OCI-LY3 (cell line): ENCODE measurements at regions not wholly inside any gene's neighbourhood (a gene's known extent, or its start where the extent isn't known, plus 50 kb on each side); places are given as distances from the start of the nearest gene placed in this dataset.

Experiments used
- H2AFZ ChIP-seq: fragments of 200-600, 300-600 bp; shearing (Covaris generic); 2 replicates; pipeline ENCODE4 v1.6.0; 2014; ENCODE audit warnings: antibody characterized with exemption, low read depth, low read length
- H3K27ac ChIP-seq: fragments of 200-600, 300-600 bp; sonication (generic); 2 replicates; pipeline ENCODE4 v1.5.1; 2014; ENCODE audit warnings: mild to moderate bottlenecking, low read length, moderate library complexity, mixed read lengths
- H3K27me3 ChIP-seq: fragments of 200-600, 300-600 bp; sonication (generic); 2 replicates; pipeline ENCODE4 v1.6.1; 2014; ENCODE audit warnings: low read depth, low read length, mixed read lengths
- H3K36me3 ChIP-seq: fragments of 200-600, 300-600 bp; sonication (generic); replicated peaks from 2 replicates; pipeline ENCODE3; 2014; ENCODE audit warnings: low read depth, low read length, mixed read lengths
- H3K4me1 ChIP-seq: fragments of 300-600, 200-600 bp; sonication (generic); 2 replicates; pipeline ENCODE4 v1.6.1; 2014; ENCODE audit warnings: low read length, mixed read lengths
- H3K4me2 ChIP-seq: fragments of 200-600, 300-600 bp; sonication (generic); 2 replicates; pipeline ENCODE4 v1.6.1; 2014; ENCODE audit warnings: low read length, mixed read lengths
- H3K4me3 ChIP-seq: fragments of 300-600, 200-600 bp; sonication (generic); 2 replicates; pipeline ENCODE4 v1.5.1; 2014; ENCODE audit warnings: antibody characterized with exemption, mild to moderate bottlenecking, low read length, moderate library complexity
- H3K79me2 ChIP-seq: fragments of 300-600, 200-600 bp; shearing (Covaris generic); 2 replicates; pipeline ENCODE4 v1.6.1; 2014; ENCODE audit warnings: mild to moderate bottlenecking, low read length, mixed read lengths
- H3K9ac ChIP-seq: fragments of 300-600, 200-600 bp; shearing (Covaris generic); 2 replicates; pipeline ENCODE4 v1.6.0; 2014; ENCODE audit warnings: mild to moderate bottlenecking, low read length, moderate library complexity
- H3K9me3 ChIP-seq: fragments of 200-600, 300-600 bp; shearing (Covaris generic); 2 replicates; pipeline ENCODE4 v1.6.1; 2014; ENCODE audit warnings: low read length, mixed read lengths; ENCODE audit not compliant: insufficient read depth
- H4K20me1 ChIP-seq: fragments of 200-600, 300-600 bp; sonication (generic); 2 replicates; pipeline ENCODE4 v1.6.1; 2016; ENCODE audit warnings: low read length, mixed read lengths; ENCODE audit not compliant: insufficient read depth
- EZH2phosphoT487 ChIP-seq: fragments of 200-600 bp; shearing (Covaris generic); IDR thresholded peaks from 2 replicates; pipeline ENCODE4 v1.6.1; 2018; ENCODE audit warnings: antibody characterized with exemption, mixed run types, low read depth
- TF ChIP-seq, protein P1 (sequence below): fragments of 200-600, 300-600 bp; sonication (generic); IDR thresholded peaks from 2 replicates; pipeline ENCODE4 v1.5.1; 2014; ENCODE audit warnings: antibody characterized with exemption, low read length, low read depth

DNA sequence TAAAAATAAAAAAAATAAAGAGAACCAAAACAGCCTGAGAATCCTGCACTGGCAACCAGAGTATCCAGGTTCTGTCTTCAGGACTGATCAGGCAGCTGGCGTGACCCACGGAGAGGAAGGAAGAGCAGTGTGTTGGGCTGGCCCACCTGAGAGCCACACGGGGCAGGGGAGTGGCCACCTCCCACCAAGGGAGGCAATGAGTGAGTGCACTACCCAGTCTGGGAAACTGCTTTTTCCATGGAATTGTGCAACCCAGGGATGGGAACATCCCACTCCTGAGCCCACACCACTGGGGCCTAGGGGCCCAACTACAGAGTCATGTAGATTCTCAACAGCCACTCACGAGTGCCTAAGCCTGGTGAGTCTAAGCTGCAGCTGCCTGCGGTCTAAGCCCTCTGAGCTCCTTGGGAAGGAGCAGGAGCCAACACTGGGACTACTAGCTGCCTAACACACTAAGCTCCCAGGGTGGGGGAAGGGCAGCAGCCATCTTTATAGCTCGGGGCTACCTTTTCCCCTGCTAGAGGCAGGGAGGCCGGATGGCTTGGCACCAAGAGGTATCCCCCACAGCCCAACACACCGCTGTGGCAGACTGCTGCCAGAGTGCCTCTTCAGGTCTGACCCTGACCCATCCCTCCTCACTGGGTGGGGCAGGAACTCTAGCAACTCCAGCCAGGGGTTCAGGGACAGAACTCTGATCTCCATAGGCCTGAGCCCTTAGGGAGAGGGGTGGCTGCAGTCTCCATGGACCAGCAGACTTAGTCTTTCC lies 610.9 kb downstream of the RERGL start:
- Histone ChIP-seq H3K27me3 (no peaks in the 10 kb centered on the region), H3K79me2 (no peaks in the 10 kb centered on the region)

DNA sequence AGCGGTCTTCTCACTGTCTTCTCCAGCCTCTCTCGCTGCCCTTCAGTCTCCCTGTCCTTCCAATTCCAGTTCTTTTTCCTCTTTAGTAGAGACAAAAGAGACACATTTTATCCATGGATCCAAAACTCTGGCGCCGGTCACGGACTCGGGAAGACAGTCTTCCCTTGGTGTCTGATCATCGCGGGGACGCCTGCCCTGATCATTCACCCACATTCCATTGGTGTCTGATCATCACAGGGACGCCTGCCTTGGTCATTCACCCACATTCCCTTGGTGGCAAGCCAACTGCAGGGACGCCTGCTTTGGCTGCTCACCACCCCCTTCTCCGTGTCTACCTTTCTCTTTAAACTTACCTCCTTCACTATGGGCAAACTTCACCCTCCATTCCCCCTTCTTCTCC lies 619.5 kb downstream of the RERGL start:
- no peak overlapping the region for H3K4me2 ChIP-seq
- H3K79me2 ChIP-seq, result no peaks in the 10 kb centered on the region
- H3K27me3 ChIP-seq, result no peaks in the 10 kb centered on the region
- H3K9me3 ChIP-seq, result no peaks in the 10 kb centered on the region
- H4K20me1 ChIP-seq, result no peaks in the 10 kb centered on the region
- no peak overlapping the region for H3K4me3 ChIP-seq
- no peaks in the 10 kb centered on the region for H3K4me1 ChIP-seq
- no peak overlapping the region for H3K27ac ChIP-seq
- no peak overlapping the region for H3K9ac ChIP-seq
- H3K36me3 ChIP-seq, result no peaks in the 10 kb centered on the region
- TF ChIP-seq EZH2phosphoT487, result no peak
- TF ChIP-seq, protein P1, sequence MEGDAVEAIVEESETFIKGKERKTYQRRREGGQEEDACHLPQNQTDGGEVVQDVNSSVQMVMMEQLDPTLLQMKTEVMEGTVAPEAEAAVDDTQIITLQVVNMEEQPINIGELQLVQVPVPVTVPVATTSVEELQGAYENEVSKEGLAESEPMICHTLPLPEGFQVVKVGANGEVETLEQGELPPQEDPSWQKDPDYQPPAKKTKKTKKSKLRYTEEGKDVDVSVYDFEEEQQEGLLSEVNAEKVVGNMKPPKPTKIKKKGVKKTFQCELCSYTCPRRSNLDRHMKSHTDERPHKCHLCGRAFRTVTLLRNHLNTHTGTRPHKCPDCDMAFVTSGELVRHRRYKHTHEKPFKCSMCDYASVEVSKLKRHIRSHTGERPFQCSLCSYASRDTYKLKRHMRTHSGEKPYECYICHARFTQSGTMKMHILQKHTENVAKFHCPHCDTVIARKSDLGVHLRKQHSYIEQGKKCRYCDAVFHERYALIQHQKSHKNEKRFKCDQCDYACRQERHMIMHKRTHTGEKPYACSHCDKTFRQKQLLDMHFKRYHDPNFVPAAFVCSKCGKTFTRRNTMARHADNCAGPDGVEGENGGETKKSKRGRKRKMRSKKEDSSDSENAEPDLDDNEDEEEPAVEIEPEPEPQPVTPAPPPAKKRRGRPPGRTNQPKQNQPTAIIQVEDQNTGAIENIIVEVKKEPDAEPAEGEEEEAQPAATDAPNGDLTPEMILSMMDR, result no peak
- H2AFZ ChIP-seq, result no peak overlapping the region

More for the DNA sequence above, 610.9 kb downstream of the RERGL start:
- no peak for TF ChIP-seq EZH2phosphoT487
- TF ChIP-seq, protein P1, result no peak
- Histone ChIP-seq H3K36me3 (no peaks in the 10 kb centered on the region), H3K9me3 (no peaks in the 10 kb centered on the region), H3K27ac (no peak overlapping the region), H3K9ac (no peak overlapping the region), H4K20me1 (no peaks in the 10 kb centered on the region), H3K4me3 (no peak overlapping the region), H2AFZ (no peak overlapping the region), H3K4me1 (no peaks in the 10 kb centered on the region), H3K4me2 (no peak overlapping the region)

DNA sequence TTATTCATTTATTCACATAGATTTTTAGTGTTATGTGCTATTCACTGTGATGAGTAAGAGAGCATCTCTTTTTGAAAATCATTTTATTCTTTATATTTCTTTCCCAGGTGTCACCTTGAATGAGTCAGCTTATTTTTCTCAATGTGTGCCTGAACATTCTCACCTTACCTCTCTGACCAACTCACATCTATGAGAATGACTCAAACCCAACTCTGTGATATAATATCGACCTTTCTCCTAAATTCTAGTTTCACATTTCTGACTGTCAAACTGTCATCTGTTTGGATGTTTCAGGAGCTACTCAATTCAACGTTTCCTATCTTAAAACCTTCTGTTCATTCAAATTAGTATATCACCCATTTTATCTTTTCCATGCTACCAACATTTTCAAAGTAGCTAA lies 630.8 kb downstream of the RERGL start:
- no peak overlapping the region for H3K27ac ChIP-seq
- no peak overlapping the region for H2AFZ ChIP-seq
- H3K4me1 ChIP-seq, result no peaks in the 10 kb centered on the region
- no peak overlapping the region for H3K4me3 ChIP-seq
- no peak overlapping the region for H3K4me2 ChIP-seq
- H3K9me3 ChIP-seq, result no peaks in the 10 kb centered on the region
- H4K20me1 ChIP-seq, result no peaks in the 10 kb centered on the region
- TF ChIP-seq, protein P1, result no peak
- H3K9ac ChIP-seq, result no peak overlapping the region
- no peaks in the 10 kb centered on the region for H3K79me2 ChIP-seq
- no peaks in the 10 kb centered on the region for H3K36me3 ChIP-seq
- no peaks in the 10 kb centered on the region for H3K27me3 ChIP-seq

DNA sequence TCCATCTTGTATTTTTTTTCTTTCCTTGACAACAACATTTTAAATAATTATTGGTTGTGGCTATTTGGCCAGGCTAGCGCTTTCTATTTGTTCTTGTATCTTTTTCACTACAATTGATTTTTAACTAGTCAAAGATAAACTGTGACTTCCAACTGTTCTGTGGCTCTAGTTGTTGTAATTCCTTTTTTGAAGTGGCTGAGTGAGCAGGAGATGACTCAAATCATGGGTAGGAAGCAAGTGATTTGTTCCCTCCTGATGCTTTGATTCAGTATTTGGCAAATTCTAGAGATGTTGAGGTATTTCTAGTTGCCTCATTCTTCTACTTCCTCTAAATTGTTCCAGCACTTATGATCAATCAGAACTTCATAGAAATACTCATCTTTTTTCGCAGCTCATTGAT lies 633.5 kb downstream of the RERGL start:
- no peak overlapping the region for H3K27ac ChIP-seq
- TF ChIP-seq, protein P1, result no peak
- TF ChIP-seq EZH2phosphoT487, result no peak

More for the DNA sequence above, 633.5 kb downstream of the RERGL start:
- Histone ChIP-seq H3K4me1 (no peaks in the 10 kb centered on the region), H2AFZ (no peak overlapping the region), H3K4me3 (no peak overlapping the region), H3K79me2 (no peaks in the 10 kb centered on the region), H3K9me3 (no peaks in the 10 kb centered on the region), H3K9ac (no peak overlapping the region), H4K20me1 (no peaks in the 10 kb centered on the region), H3K4me2 (no peak overlapping the region), H3K36me3 (no peaks in the 10 kb centered on the region), H3K27me3 (no peaks in the 10 kb centered on the region)
